ENCODE measurements at regions not wholly inside any gene's neighbourhood (a gene's known extent, or its start where the extent isn't known, plus 50 kb on each side); places are given as distances from the start of the nearest gene placed in this dataset.

DNA sequence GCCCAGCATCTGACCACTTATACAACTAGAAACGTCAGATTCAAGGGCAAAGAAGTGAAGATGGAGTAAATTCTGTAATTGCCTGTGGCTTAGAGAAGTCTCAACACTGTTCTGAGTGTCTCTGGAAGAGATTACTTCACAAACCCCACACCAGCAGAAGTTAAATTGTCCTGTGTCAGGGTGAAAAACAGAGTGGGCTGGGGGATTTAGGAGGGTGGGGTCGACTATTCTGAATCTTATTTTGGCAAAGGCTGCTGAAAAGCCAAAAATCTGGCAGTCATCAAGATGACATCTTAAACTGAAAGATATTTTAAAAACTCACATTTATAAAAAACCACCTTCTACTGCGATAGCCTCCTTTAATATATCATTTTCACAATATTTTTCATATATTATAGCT, 180.8 kb downstream of the KLHL28 start:
- TF ChIP-seq, protein P1, sequence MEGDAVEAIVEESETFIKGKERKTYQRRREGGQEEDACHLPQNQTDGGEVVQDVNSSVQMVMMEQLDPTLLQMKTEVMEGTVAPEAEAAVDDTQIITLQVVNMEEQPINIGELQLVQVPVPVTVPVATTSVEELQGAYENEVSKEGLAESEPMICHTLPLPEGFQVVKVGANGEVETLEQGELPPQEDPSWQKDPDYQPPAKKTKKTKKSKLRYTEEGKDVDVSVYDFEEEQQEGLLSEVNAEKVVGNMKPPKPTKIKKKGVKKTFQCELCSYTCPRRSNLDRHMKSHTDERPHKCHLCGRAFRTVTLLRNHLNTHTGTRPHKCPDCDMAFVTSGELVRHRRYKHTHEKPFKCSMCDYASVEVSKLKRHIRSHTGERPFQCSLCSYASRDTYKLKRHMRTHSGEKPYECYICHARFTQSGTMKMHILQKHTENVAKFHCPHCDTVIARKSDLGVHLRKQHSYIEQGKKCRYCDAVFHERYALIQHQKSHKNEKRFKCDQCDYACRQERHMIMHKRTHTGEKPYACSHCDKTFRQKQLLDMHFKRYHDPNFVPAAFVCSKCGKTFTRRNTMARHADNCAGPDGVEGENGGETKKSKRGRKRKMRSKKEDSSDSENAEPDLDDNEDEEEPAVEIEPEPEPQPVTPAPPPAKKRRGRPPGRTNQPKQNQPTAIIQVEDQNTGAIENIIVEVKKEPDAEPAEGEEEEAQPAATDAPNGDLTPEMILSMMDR (conservative IDR thresholded peaks at IDR 0.05; ENCODE audit: low read length) = no peak
- TF ChIP-seq EZH2phosphoT487 (IDR thresholded peaks at IDR 0.05; ENCODE audit: borderline replicate concordance, low read depth, low read length) = no peak

All from OCI-LY7 (cell line).